ENCODE measurements at regions not wholly inside any gene's neighbourhood (a gene's known extent, or its start where the extent isn't known, plus 50 kb on each side); places are given as distances from the start of the nearest gene placed in this dataset.

- DNase-seq: no peak
- intact Hi-C loops (cut with DNase I; ENCODE audit: low total_unique reads): no loop called here
- Histone ChIP-seq H3K4me3 (no peak overlapping the region), H3K27ac (no peak overlapping the region), H3K27me3 (no peaks in the 10 kb centered on the region), H3K4me1 (no peaks in the 10 kb centered on the region), H3K9me3 (peaks cover 0 to 9% of the 10 kb centered on the region in 2 donors), H3K36me3 (no peaks in the 10 kb centered on the region)
- TF ChIP-seq POLR2A (IDR thresholded peaks at IDR 0.05) (no peak), CTCF (IDR thresholded peaks at IDR 0.05) (no peak)
Measured at GRCh38 chr9:87334366-87334765, 163.3 kb upstream of the DAPK1 start.

- TF ChIP-seq POLR2A (IDR thresholded peaks at IDR 0.05) (no peak), CTCF (IDR thresholded peaks at IDR 0.05) (no peak)
- no peak for DNase-seq
- intact Hi-C loops (cut with DNase I; ENCODE audit: low total_unique reads): loop anchor here (5.0 kb wide), 1 partner anchor 321 kb away; no protein-coding TSS in a partner anchor
- H3K27me3 ChIP-seq: no peaks in the 10 kb centered on the region
- H3K4me3 ChIP-seq: no peak overlapping the region
- no peaks in the 10 kb centered on the region for H3K36me3 ChIP-seq
- no peaks in the 10 kb centered on the region for H3K4me1 ChIP-seq
- peaks cover 0 to 4% of the 10 kb centered on the region in 2 donors for H3K9me3 ChIP-seq
- H3K27ac ChIP-seq: no peak overlapping the region
Measured at GRCh38 chr9:87336407-87336806, 161.3 kb upstream of the DAPK1 start.

GRCh38 chr9:87336914-87337333 lies 160.7 kb upstream of the DAPK1 start:
- peak; percentile 69 to 78 (median 76) for TF ChIP-seq CTCF (IDR thresholded peaks at IDR 0.05)
- TF ChIP-seq POLR2A (IDR thresholded peaks at IDR 0.05): no peak
- peak in 1 of 2 donors; percentile 50 for DNase-seq
- Histone ChIP-seq H3K36me3 (no peaks in the 10 kb centered on the region), H3K27ac (no peak overlapping the region), H3K4me3 (peak overlapping the region; percentile 25 to 33), H3K4me1 (no peaks in the 10 kb centered on the region), H3K9me3 (no peaks in the 10 kb centered on the region), H3K27me3 (no peaks in the 10 kb centered on the region)
- intact Hi-C loops (cut with DNase I; ENCODE audit: low total_unique reads): loop anchor here (5.0 kb wide), 1 partner anchor 320 kb away; no protein-coding TSS in a partner anchor

GRCh38 chr9:87337335-87338087 lies 160.2 kb upstream of the DAPK1 start:
- Histone ChIP-seq H3K9me3 (no peaks in the 10 kb centered on the region), H3K4me1 (no peaks in the 10 kb centered on the region), H3K36me3 (no peaks in the 10 kb centered on the region), H3K27ac (peak overlapping the region; percentile 8 to 45), H3K27me3 (no peaks in the 10 kb centered on the region), H3K4me3 (peak overlapping the region; percentile 25 to 33)
- TF ChIP-seq POLR2A (IDR thresholded peaks at IDR 0.05) (no peak), CTCF (IDR thresholded peaks at IDR 0.05) (no peak)
- intact Hi-C loops (cut with DNase I; ENCODE audit: low total_unique reads): loop anchor here (5.0 kb wide), 1 partner anchor 320 kb away; no protein-coding TSS in a partner anchor
- DNase-seq: peak in 1 of 2 donors; percentile 29
